ENCODE measurements at regions not wholly inside any gene's neighbourhood (a gene's known extent, or its start where the extent isn't known, plus 50 kb on each side); places are given as distances from the start of the nearest gene placed in this dataset.

DNA sequence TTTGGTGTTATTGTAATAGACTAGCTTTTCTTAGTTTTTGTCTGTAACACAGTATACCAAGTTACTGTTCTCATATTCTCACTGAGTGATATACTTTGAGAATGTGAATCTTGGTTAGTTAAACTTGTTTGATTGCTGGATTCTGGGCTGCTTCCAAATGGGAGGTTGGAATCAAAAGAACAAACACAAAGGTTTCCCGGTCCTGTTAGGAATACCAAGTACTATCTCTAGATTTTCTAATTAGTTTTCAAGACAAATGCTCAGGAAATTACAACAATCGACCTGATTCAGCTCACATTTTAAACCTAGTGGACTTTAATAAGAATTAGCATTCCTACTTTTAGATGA, 244.3 kb downstream of the CSNK1G3 start:
- TF ChIP-seq RAD21 (CRISPR knock-in tag; conservative IDR thresholded peaks at IDR 0.05 in 1 of 2, IDR thresholded peaks at IDR 0.05 in 1 of 2) (no peak), GATAD2B (IDR thresholded peaks at IDR 0.05; ENCODE audit: borderline replicate concordance) (no peak), PHF8 (IDR thresholded peaks at IDR 0.05; ENCODE audit: borderline replicate concordance, low read length) (no peak)

Data from K562 (cell line).